ENCODE measurements at regions not wholly inside any gene's neighbourhood (a gene's known extent, or its start where the extent isn't known, plus 50 kb on each side); places are given as distances from the start of the nearest gene placed in this dataset.
"Not testable (repeated sequence)": the region's sequence is repeated elsewhere in the genome, so short reads cannot be mapped to it uniquely, and the experiment has no call there.

GRCh38 chr10:106043863-106044262 is 1120.6 kb downstream of the SORCS1 start:
- Histone ChIP-seq H3K4me2 (no peak overlapping the region), H3K4me1 (no peaks in the 10 kb centered on the region), H4K20me1 (no peaks in the 10 kb centered on the region), H3K36me3 (no peaks in the 10 kb centered on the region), H3K4me3 (no peak overlapping the region), H3K9me3 (replicated peaks in 1 of 11) (no peaks in the 10 kb centered on the region), H3K27ac (no peak overlapping the region), H3K27me3 (no peaks in the 10 kb centered on the region), H3K9ac (no peak overlapping the region)
- TF ChIP-seq Cebpa-rat (IDR thresholded peaks at IDR 0.05) = no peak

GRCh38 chr10:106038246-106038645 is 1126.3 kb downstream of the SORCS1 start:
- H3K4me2 ChIP-seq = no peak overlapping the region
- no peaks in the 10 kb centered on the region for H4K20me1 ChIP-seq
- H3K4me3 ChIP-seq = no peak overlapping the region
- H3K36me3 ChIP-seq = no peaks in the 10 kb centered on the region
- no peaks in the 10 kb centered on the region for H3K4me1 ChIP-seq
- peaks cover 0 to 3% (median 0%) of the 10 kb centered on the region in 11 experiments; a peak in 1 of 22 replicates for H3K9me3 ChIP-seq (replicated peaks in 1 of 11)
- no peak overlapping the region for H3K27ac ChIP-seq
- no peak overlapping the region for H3K9ac ChIP-seq
- no peak for TF ChIP-seq Cebpa-rat (IDR thresholded peaks at IDR 0.05)
- H3K27me3 ChIP-seq = no peaks in the 10 kb centered on the region

- no peaks in the 10 kb centered on the region for H3K4me1 ChIP-seq
- no peaks in the 10 kb centered on the region for H4K20me1 ChIP-seq
- H3K9me3 ChIP-seq (replicated peaks in 1 of 11) = peaks cover 0 to 3% (median 0%) of the 10 kb centered on the region in 11 experiments; a peak in 1 of 22 replicates
- no peak for TF ChIP-seq Cebpa-rat (IDR thresholded peaks at IDR 0.05)
- H3K36me3 ChIP-seq = no peaks in the 10 kb centered on the region
- no peak overlapping the region for H3K9ac ChIP-seq
- no peak overlapping the region for H3K27ac ChIP-seq
- H3K4me3 ChIP-seq = no peak overlapping the region
- H3K27me3 ChIP-seq = no peaks in the 10 kb centered on the region
- H3K4me2 ChIP-seq = no peak overlapping the region
Measured at GRCh38 chr10:106033065-106033464, 1131.4 kb downstream of the SORCS1 start.

GRCh38 chr10:106032450-106033002 is 1132.0 kb downstream of the SORCS1 start:
- no peak overlapping the region for H3K9ac ChIP-seq
- H3K4me2 ChIP-seq = no peak overlapping the region
- no peak overlapping the region for H3K4me3 ChIP-seq
- no peaks in the 10 kb centered on the region for H3K4me1 ChIP-seq
- H3K9me3 ChIP-seq (replicated peaks in 1 of 11) = peaks cover 0 to 3% (median 0%) of the 10 kb centered on the region in 11 experiments; a peak in 1 of 22 replicates
- no peak overlapping the region for H3K27ac ChIP-seq
- H4K20me1 ChIP-seq = no peaks in the 10 kb centered on the region
- no peaks in the 10 kb centered on the region for H3K36me3 ChIP-seq
- H3K27me3 ChIP-seq = no peaks in the 10 kb centered on the region
- no peak for TF ChIP-seq Cebpa-rat (IDR thresholded peaks at IDR 0.05)

GRCh38 chr10:106027240-106027639 is 1137.3 kb downstream of the SORCS1 start:
- H3K9ac ChIP-seq = no peak overlapping the region
- TF ChIP-seq Cebpa-rat (IDR thresholded peaks at IDR 0.05) = no peak
- no peaks in the 10 kb centered on the region for H3K27me3 ChIP-seq
- H3K4me2 ChIP-seq = no peak overlapping the region
- no peaks in the 10 kb centered on the region for H3K4me1 ChIP-seq
- no peak overlapping the region for H3K4me3 ChIP-seq
- no peaks in the 10 kb centered on the region for H3K36me3 ChIP-seq
- no peaks in the 10 kb centered on the region for H4K20me1 ChIP-seq
- H3K27ac ChIP-seq = no peak overlapping the region
- no peaks in the 10 kb centered on the region for H3K9me3 ChIP-seq (replicated peaks in 1 of 11)

GRCh38 chr10:106025208-106025811 is 1139.2 kb downstream of the SORCS1 start:
- Histone ChIP-seq H3K9me3 (replicated peaks in 1 of 11) (no peaks in the 10 kb centered on the region), H3K27ac (no peak overlapping the region), H3K4me1 (no peaks in the 10 kb centered on the region), H3K36me3 (no peaks in the 10 kb centered on the region), H3K27me3 (no peaks in the 10 kb centered on the region), H4K20me1 (no peaks in the 10 kb centered on the region), H3K4me3 (no peak overlapping the region), H3K4me2 (no peak overlapping the region), H3K9ac (no peak overlapping the region)
- no peak for TF ChIP-seq Cebpa-rat (IDR thresholded peaks at IDR 0.05)

- Histone ChIP-seq H4K20me1 (no peaks in the 10 kb centered on the region), H3K36me3 (no peaks in the 10 kb centered on the region), H3K4me2 (no peak overlapping the region), H3K9me3 (replicated peaks in 1 of 11) (no peaks in the 10 kb centered on the region), H3K27me3 (no peaks in the 10 kb centered on the region), H3K4me1 (no peaks in the 10 kb centered on the region), H3K9ac (no peak overlapping the region), H3K4me3 (no peak overlapping the region), H3K27ac (no peak overlapping the region)
- no peak for TF ChIP-seq Cebpa-rat (IDR thresholded peaks at IDR 0.05)
Measured at GRCh38 chr10:106023329-106023728, 1141.2 kb downstream of the SORCS1 start.

GRCh38 chr10:106019559-106019958 is 1144.9 kb downstream of the SORCS1 start:
- H3K27me3 ChIP-seq, H3K4me1 ChIP-seq, H4K20me1 ChIP-seq, H3K4me2 ChIP-seq, H3K4me3 ChIP-seq, H3K27ac ChIP-seq, H3K9ac ChIP-seq, H3K36me3 ChIP-seq: not testable (repeated sequence)
- peaks cover 0 to 11% (median 8%) of the 10 kb centered on the region in 11 experiments; a peak in 13 of 22 replicates for H3K9me3 ChIP-seq (replicated peaks in 1 of 11)

GRCh38 chr10:106015369-106016199 is 1148.9 kb downstream of the SORCS1 start:
- H3K27ac ChIP-seq, H3K36me3 ChIP-seq, H4K20me1 ChIP-seq, H3K9ac ChIP-seq, H3K27me3 ChIP-seq, H3K4me1 ChIP-seq, H3K4me3 ChIP-seq, H3K4me2 ChIP-seq: not testable (repeated sequence)
- peaks cover 5 to 22% (median 16%) of the 10 kb centered on the region in 11 experiments; a peak in 19 of 22 replicates for H3K9me3 ChIP-seq (replicated peaks in 1 of 11)
